Neural progenitor cell (in vitro differentiated cells): ENCODE measurements at regions not wholly inside any gene's neighbourhood (a gene's known extent, or its start where the extent isn't known, plus 50 kb on each side); places are given as distances from the start of the nearest gene placed in this dataset.

Source experiments
- DNase-seq: peaks from one replicate; pipeline ENCODE4 v3.0.0-alpha.2; 2016; ENCODE audit warnings: low spot score
- H2AFZ ChIP-seq: fragments of 200-600 bp; sonication (generic); replicated peaks from 2 replicates; pipeline ENCODE4 v1.6.1; 2016; ENCODE audit warnings: antibody characterized with exemption
- H3F3A ChIP-seq: fragments of 200-600 bp; sonication (generic); 2 replicates; pipeline ENCODE4 v1.6.1; 2016; ENCODE audit warnings: antibody characterized with exemption, low read depth
- H3K27ac ChIP-seq: fragments of 200-600 bp; sonication (generic); 2 replicates; pipeline ENCODE4 v1.5.1; 2016; ENCODE audit warnings: mild to moderate bottlenecking
- H3K27me3 ChIP-seq: fragments of 200-600 bp; sonication (generic); 2 replicates; pipeline ENCODE4 v1.6.1; 2016; ENCODE audit warnings: mild to moderate bottlenecking, moderate library complexity
- H3K36me3 ChIP-seq: fragments of 200-600 bp; sonication (generic); 2 replicates; pipeline ENCODE4 v1.5.1; 2016
- H3K4me1 ChIP-seq: fragments of 200-600 bp; sonication (generic); 2 replicates; pipeline ENCODE4 v1.6.1; 2016; ENCODE audit warnings: mixed run types
- H3K4me2 ChIP-seq: fragments of 200-600 bp; sonication (generic); 2 replicates; pipeline ENCODE4 v1.6.1; 2016
- H3K4me3 ChIP-seq: fragments of 200-600 bp; sonication (generic); 2 replicates; pipeline ENCODE4 v1.5.1; 2016
- H3K79me2 ChIP-seq: fragments of 200-600 bp; sonication (generic); 2 replicates; pipeline ENCODE4 v1.6.1; 2016; ENCODE audit warnings: low read depth
- H3K9ac ChIP-seq: fragments of 200-600 bp; sonication (generic); 2 replicates; pipeline ENCODE4 v1.6.1; 2016
- H3K9me3 ChIP-seq: fragments of 200-600 bp; sonication (generic); 2 replicates; pipeline ENCODE4 v1.5.1; 2016; ENCODE audit warnings: low read depth
- H4K20me1 ChIP-seq: fragments of 200-600 bp; sonication (generic); 2 replicates; pipeline ENCODE4 v1.6.1; 2016; ENCODE audit warnings: low read depth
- H3K27ac Mint-ChIP-seq: 3 replicates; pipeline ENCODE4 v1.8.0; 2021; ENCODE audit warnings: mixed read lengths
- H3K27me3 Mint-ChIP-seq: 2 replicates; pipeline ENCODE4 v1.8.0; 2022; ENCODE audit warnings: low read depth, mild to moderate bottlenecking, inconsistent platforms, moderate library complexity, mixed read lengths; ENCODE audit not compliant: insufficient read depth
- H3K36me3 Mint-ChIP-seq: 3 replicates; pipeline ENCODE4 v1.8.0; 2021; ENCODE audit warnings: mixed read lengths
- H3K4me1 Mint-ChIP-seq: 3 replicates; pipeline ENCODE4 v1.8.0; 2021; ENCODE audit warnings: mixed read lengths
- H3K4me3 Mint-ChIP-seq: 3 replicates; pipeline ENCODE4 v1.8.0; 2021; ENCODE audit warnings: mild to moderate bottlenecking, moderate library complexity, mixed read lengths
- H3K9me3 Mint-ChIP-seq: 3 replicates; pipeline ENCODE4 v1.8.0; 2020; ENCODE audit warnings: mixed read lengths
- CTCF ChIP-seq: fragments of 200-600 bp; sonication (generic); IDR thresholded peaks from 2 replicates; pipeline ENCODE4 v1.5.1; 2017; ENCODE audit warnings: antibody characterized with exemption, mild to moderate bottlenecking
- EZH2 ChIP-seq: fragments of 200-600 bp; sonication (generic); IDR thresholded peaks from 2 replicates; pipeline ENCODE4 v1.6.1; 2017; ENCODE audit warnings: antibody characterized with exemption, mild to moderate bottlenecking, moderate library complexity
- EZH2phosphoT487 ChIP-seq: fragments of 200-600 bp; sonication (generic); IDR thresholded peaks from 2 replicates; pipeline ENCODE4 v1.6.1; 2017; ENCODE audit warnings: antibody characterized with exemption

- H3K4me1 ChIP-seq, result no peaks in the 10 kb centered on the region
These were observed 74.4 kb upstream of the STMND1 start for GRCh38 chr6:17027441-17027840.

GRCh38 chr6:17022604-17023003 is 79.2 kb upstream of the STMND1 start:
- H3K27me3 Mint-ChIP-seq, result no peaks in the 10 kb centered on the region
- H3K9ac ChIP-seq, result no peak overlapping the region
- no peaks in the 10 kb centered on the region for H3F3A ChIP-seq
- no peak for DNase-seq
- H3K36me3 ChIP-seq, result no peaks in the 10 kb centered on the region
- no peak overlapping the region for H3K4me2 ChIP-seq
- no peak overlapping the region for H3K4me3 ChIP-seq
- TF ChIP-seq EZH2, result no peak
- no peak for TF ChIP-seq CTCF
- no peaks in the 10 kb centered on the region for H3K9me3 ChIP-seq
- no peaks in the 10 kb centered on the region for H3K36me3 Mint-ChIP-seq
- no peak overlapping the region for H3K4me3 Mint-ChIP-seq
- H2AFZ ChIP-seq, result no peak overlapping the region
- H3K79me2 ChIP-seq, result no peaks in the 10 kb centered on the region
- no peaks in the 10 kb centered on the region for H3K4me1 Mint-ChIP-seq
- no peaks in the 10 kb centered on the region for H3K27me3 ChIP-seq
- no peaks in the 10 kb centered on the region for H3K4me1 ChIP-seq
- H4K20me1 ChIP-seq, result no peaks in the 10 kb centered on the region
- no peak overlapping the region for H3K27ac Mint-ChIP-seq
- no peak overlapping the region for H3K27ac ChIP-seq
- peaks cover 3% of the 10 kb centered on the region for H3K9me3 Mint-ChIP-seq

More at GRCh38 chr6:17027441-17027840, 74.4 kb upstream of the STMND1 start:
- H3K4me3 Mint-ChIP-seq, result no peak overlapping the region
- no peaks in the 10 kb centered on the region for H3K36me3 ChIP-seq
- no peak overlapping the region for H3K9ac ChIP-seq
- H3K4me3 ChIP-seq, result no peak overlapping the region
- no peaks in the 10 kb centered on the region for H3K27me3 ChIP-seq
- no peak overlapping the region for H3K27ac Mint-ChIP-seq
- no peak overlapping the region for H2AFZ ChIP-seq
- H3F3A ChIP-seq, result no peaks in the 10 kb centered on the region
- no peaks in the 10 kb centered on the region for H3K36me3 Mint-ChIP-seq
- TF ChIP-seq CTCF (no peak), EZH2 (no peak), EZH2phosphoT487 (no peak)
- no peaks in the 10 kb centered on the region for H4K20me1 ChIP-seq
- no peaks in the 10 kb centered on the region for H3K9me3 ChIP-seq
- H3K4me2 ChIP-seq, result no peak overlapping the region
- no peaks in the 10 kb centered on the region for H3K79me2 ChIP-seq
- H3K27ac ChIP-seq, result no peak overlapping the region
- no peak for DNase-seq
- peaks cover 3% of the 10 kb centered on the region for H3K4me1 Mint-ChIP-seq
- H3K27me3 Mint-ChIP-seq, result no peaks in the 10 kb centered on the region
- no peaks in the 10 kb centered on the region for H3K9me3 Mint-ChIP-seq

GRCh38 chr6:17021539-17021889 is 80.3 kb upstream of the STMND1 start:
- Histone ChIP-seq H3K79me2 (no peaks in the 10 kb centered on the region), H3K27me3 (no peaks in the 10 kb centered on the region), H3K4me3 (no peak overlapping the region), H4K20me1 (no peaks in the 10 kb centered on the region), H3K36me3 (no peaks in the 10 kb centered on the region), H3K9ac (no peak overlapping the region), H3K9me3 (no peaks in the 10 kb centered on the region), H3F3A (no peaks in the 10 kb centered on the region), H3K4me1 (no peaks in the 10 kb centered on the region), H3K4me2 (no peak overlapping the region), H3K27ac (no peak overlapping the region), H2AFZ (no peak overlapping the region)
- Mint-ChIP-seq H3K36me3 (no peaks in the 10 kb centered on the region), H3K27ac (no peak overlapping the region), H3K9me3 (peaks cover 3% of the 10 kb centered on the region), H3K4me1 (no peaks in the 10 kb centered on the region), H3K4me3 (no peak overlapping the region), H3K27me3 (no peaks in the 10 kb centered on the region)
- no peak for TF ChIP-seq EZH2phosphoT487
- TF ChIP-seq EZH2, result no peak
- no peak for TF ChIP-seq CTCF
- no peak for DNase-seq
